Astrocyte (in vitro differentiated cells and primary cell): ENCODE measurements at regions not wholly inside any gene's neighbourhood (a gene's known extent, or its start where the extent isn't known, plus 50 kb on each side); places are given as distances from the start of the nearest gene placed in this dataset.
"Not testable (repeated sequence)": the region's sequence is repeated elsewhere in the genome, so short reads cannot be mapped to it uniquely, and the experiment has no call there.

ENCODE experiments used
- DNase-seq: peaks from one replicate; pipeline ENCODE4 v3.0.0-alpha.2; 2010; ENCODE audit warnings: low read depth
- FAIRE-seq: peaks from 2 replicates; lab custom pipeline; 2011; peaks lifted over from hg19 to GRCh38; lab: Jason Lieb, UNC
- H2AFZ ChIP-seq: 2 replicates; pipeline ENCODE4 v1.6.0; 2012; ENCODE audit warnings: low read depth, low read length, inconsistent platforms
- H3K27ac ChIP-seq: 2 replicates; pipeline ENCODE4 v1.5.1; 2011; ENCODE audit warnings: low read depth, low read length, inconsistent platforms
- H3K27me3 ChIP-seq: 2 replicates; pipeline ENCODE4 v1.6.0; 2011; ENCODE audit warnings: low read length, inconsistent platforms; ENCODE audit not compliant: insufficient read depth
- H3K36me3 ChIP-seq: 2 replicates; pipeline ENCODE4 v1.5.1; 2011; ENCODE audit warnings: low read length, inconsistent platforms; ENCODE audit not compliant: insufficient read depth
- H3K4me1 ChIP-seq: 2 replicates; pipeline ENCODE4 v1.5.1; 2011; ENCODE audit warnings: low read length, inconsistent platforms; ENCODE audit not compliant: insufficient read depth
- H3K4me2 ChIP-seq: 2 replicates; pipeline ENCODE4 v1.6.0; 2012; ENCODE audit warnings: low read length, inconsistent platforms
- H3K4me3 ChIP-seq: 2 replicates; pipeline ENCODE4 v1.5.1; 2011; ENCODE audit warnings: low read depth, mild to moderate bottlenecking, low read length, inconsistent platforms; ENCODE audit not compliant: insufficient read depth
- H3K79me2 ChIP-seq: 2 replicates; pipeline ENCODE4 v1.6.0; 2012; ENCODE audit warnings: mild to moderate bottlenecking, low read length, inconsistent platforms; ENCODE audit not compliant: insufficient read depth
- H3K9ac ChIP-seq: 2 replicates; pipeline ENCODE4 v1.6.0; 2012; ENCODE audit warnings: mild to moderate bottlenecking, low read length, inconsistent platforms
- H3K9me3 ChIP-seq: 2 replicates; pipeline ENCODE4 v1.5.1; 2012; ENCODE audit warnings: low read depth, mild to moderate bottlenecking, low read length, inconsistent platforms; ENCODE audit not compliant: insufficient read depth
- H4K20me1 ChIP-seq: 2 replicates; pipeline ENCODE4 v1.6.0; 2012; ENCODE audit warnings: low read length, inconsistent platforms; ENCODE audit not compliant: insufficient read depth
- H3K27ac Mint-ChIP-seq: one replicate; pipeline ENCODE4 v1.8.0; 2021; ENCODE audit warnings: mild to moderate bottlenecking, mixed read lengths; ENCODE audit not compliant: unreplicated experiment
- H3K27me3 Mint-ChIP-seq: one replicate; pipeline ENCODE4 v1.8.0; 2021; ENCODE audit warnings: low read depth, mixed read lengths; ENCODE audit not compliant: unreplicated experiment
- H3K36me3 Mint-ChIP-seq: one replicate; pipeline ENCODE4 v1.8.0; 2021; ENCODE audit warnings: low read depth, mixed read lengths; ENCODE audit not compliant: unreplicated experiment
- H3K4me1 Mint-ChIP-seq: one replicate; pipeline ENCODE4 v1.8.0; 2021; ENCODE audit warnings: low read depth, mixed read lengths; ENCODE audit not compliant: unreplicated experiment
- H3K4me3 Mint-ChIP-seq: one replicate; pipeline ENCODE4 v1.8.0; 2021; ENCODE audit warnings: mild to moderate bottlenecking, moderate library complexity, mixed read lengths; ENCODE audit not compliant: unreplicated experiment
- H3K9me3 Mint-ChIP-seq: one replicate; pipeline ENCODE4 v1.8.0; 2021; ENCODE audit warnings: mild to moderate bottlenecking, mixed read lengths; ENCODE audit not compliant: unreplicated experiment
- CTCF ChIP-seq: IDR thresholded peaks from 2 replicates; pipeline ENCODE4 v1.5.1; 2011; ENCODE audit warnings: low read depth, mild to moderate bottlenecking, inconsistent platforms, low read length, moderate library complexity; ENCODE audit not compliant: insufficient read depth
- EZH2 ChIP-seq: IDR thresholded peaks from 2 replicates; pipeline ENCODE4 v1.6.1; 2012; ENCODE audit warnings: mild to moderate bottlenecking, low read length, inconsistent platforms; ENCODE audit not compliant: insufficient read depth

- no peaks in the 10 kb centered on the region for H3K79me2 ChIP-seq
- H3K36me3 ChIP-seq, result no peaks in the 10 kb centered on the region
- peaks cover 9% of the 10 kb centered on the region for H3K4me1 Mint-ChIP-seq
- H3K9ac ChIP-seq, result no peak overlapping the region
- H3K9me3 ChIP-seq, result no peaks in the 10 kb centered on the region
- H3K4me3 ChIP-seq, result no peak overlapping the region
- H3K9me3 Mint-ChIP-seq, result no peaks in the 10 kb centered on the region
- DNase-seq (no peak), FAIRE-seq (no peak)
- no peaks in the 10 kb centered on the region for H3K27me3 Mint-ChIP-seq
- H3K27me3 ChIP-seq, result no peaks in the 10 kb centered on the region
- H3K4me2 ChIP-seq, result no peak overlapping the region
- no peak overlapping the region for H3K27ac Mint-ChIP-seq
- H3K4me3 Mint-ChIP-seq, result no peak overlapping the region
- H4K20me1 ChIP-seq, result no peaks in the 10 kb centered on the region
- no peak overlapping the region for H2AFZ ChIP-seq
- H3K4me1 ChIP-seq, result peaks cover 5% of the 10 kb centered on the region
- no peaks in the 10 kb centered on the region for H3K36me3 Mint-ChIP-seq
- H3K27ac ChIP-seq, result no peak overlapping the region
- TF ChIP-seq CTCF (no peak), EZH2 (no peak)
These were observed 217.4 kb downstream of the CDCA7 start for GRCh38 chr2:173571887-173572680.

GRCh38 chr2:173572848-173573247 lies 218.2 kb downstream of the CDCA7 start:
- H4K20me1 ChIP-seq, result no peaks in the 10 kb centered on the region
- no peak for TF ChIP-seq CTCF
- no peak for TF ChIP-seq EZH2
- H3K27ac ChIP-seq, result no peak overlapping the region
- H3K4me1 ChIP-seq, result peaks cover 5% of the 10 kb centered on the region
- no peak overlapping the region for H2AFZ ChIP-seq
- H3K4me3 Mint-ChIP-seq, result no peak overlapping the region
- H3K9me3 Mint-ChIP-seq, result no peaks in the 10 kb centered on the region
- no peak overlapping the region for H3K9ac ChIP-seq
- no peak for FAIRE-seq
- no peak overlapping the region for H3K27ac Mint-ChIP-seq
- no peaks in the 10 kb centered on the region for H3K36me3 ChIP-seq
- H3K27me3 ChIP-seq, result no peaks in the 10 kb centered on the region
- H3K27me3 Mint-ChIP-seq, result no peaks in the 10 kb centered on the region
- H3K79me2 ChIP-seq, result no peaks in the 10 kb centered on the region
- no peaks in the 10 kb centered on the region for H3K9me3 ChIP-seq
- no peak overlapping the region for H3K4me2 ChIP-seq
- no peak for DNase-seq
- no peaks in the 10 kb centered on the region for H3K36me3 Mint-ChIP-seq
- no peak overlapping the region for H3K4me3 ChIP-seq
- H3K4me1 Mint-ChIP-seq, result peaks cover 9% of the 10 kb centered on the region

GRCh38 chr2:173573782-173574181 lies 219.1 kb downstream of the CDCA7 start:
- FAIRE-seq, result not testable (repeated sequence)

More at GRCh38 chr2:173573782-173574181, 219.1 kb downstream of the CDCA7 start:
- H3K27me3 Mint-ChIP-seq, H3K4me1 Mint-ChIP-seq, H3K4me1 ChIP-seq, H3K79me2 ChIP-seq, H3K27ac ChIP-seq, H3K9ac ChIP-seq, H3K27ac Mint-ChIP-seq, H3K36me3 Mint-ChIP-seq, H3K4me3 Mint-ChIP-seq, H3K27me3 ChIP-seq, H3K9me3 Mint-ChIP-seq, H2AFZ ChIP-seq, H3K9me3 ChIP-seq, H3K4me2 ChIP-seq, H4K20me1 ChIP-seq, H3K36me3 ChIP-seq, H3K4me3 ChIP-seq, DNase-seq: not testable (repeated sequence)
